Embryonic facial prominence (tissue), 1 donor: ENCODE measurements at regions not wholly inside any gene's neighbourhood (a gene's known extent, or its start where the extent isn't known, plus 50 kb on each side); places are given as distances from the start of the nearest gene placed in this dataset.
A peak's percentile ranks its signal among the peaks of the same experiment; 100 is the strongest.

Source experiments
- DNase-seq: peaks from one replicate; pipeline ENCODE4 v3.0.0-alpha.2; 2016; ENCODE audit errors: extremely low spot score

DNA sequence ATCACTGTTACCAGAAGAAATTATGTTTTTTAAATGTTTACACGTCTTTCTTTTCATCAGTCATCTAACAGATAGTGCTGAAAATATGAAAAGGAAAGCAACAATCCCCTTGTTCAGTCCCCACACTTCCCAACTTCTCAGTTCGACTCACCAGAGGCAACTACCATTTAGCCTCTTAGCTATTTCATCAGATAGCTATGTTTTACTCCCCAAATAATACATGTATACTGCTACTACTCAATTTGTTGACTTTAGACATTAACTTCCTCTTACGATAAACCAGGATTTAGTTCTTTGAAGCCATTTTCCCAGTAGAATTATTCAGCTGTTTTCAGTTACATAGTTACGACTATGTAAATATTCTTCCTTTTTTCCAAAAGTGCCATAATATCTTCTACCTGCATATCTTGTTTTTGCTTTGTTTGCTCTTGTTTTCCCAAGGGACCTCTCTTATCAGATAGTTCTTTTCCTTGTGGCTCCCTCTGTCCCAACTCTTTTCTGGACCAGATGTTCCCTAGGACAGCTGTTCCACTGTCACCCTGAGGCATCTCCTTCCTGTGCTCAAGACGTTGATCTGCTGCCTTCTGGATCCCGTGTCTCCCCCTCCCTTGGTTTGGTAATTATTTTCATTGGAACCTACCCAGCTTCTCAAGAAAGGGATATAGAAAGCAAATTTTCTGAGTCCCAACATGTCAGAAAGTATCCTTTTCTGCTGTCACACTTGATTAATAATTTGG lies 289.3 kb upstream of the TANK start:
- peak; percentile 28 for DNase-seq

DNA sequence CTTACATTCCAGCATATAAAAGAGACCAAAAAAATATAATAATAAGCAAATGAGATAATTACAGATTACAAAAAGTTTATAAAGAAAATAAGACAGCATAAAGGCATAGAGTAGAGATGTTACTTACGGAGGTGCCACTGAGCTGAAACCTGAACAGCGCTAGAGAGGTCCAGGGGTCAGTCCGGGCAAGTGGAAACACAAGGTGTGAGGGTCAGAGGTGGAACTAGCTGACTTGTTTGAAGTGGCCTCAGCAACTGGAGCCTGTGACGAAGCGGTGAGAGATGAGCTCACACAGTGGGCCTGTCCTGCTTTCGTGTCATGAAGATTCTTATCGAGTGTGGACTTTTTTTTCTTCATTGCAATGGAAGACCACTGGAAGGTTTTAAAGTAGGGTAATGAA lies 288.3 kb upstream of the TANK start:
- DNase-seq, result no peak

DNA sequence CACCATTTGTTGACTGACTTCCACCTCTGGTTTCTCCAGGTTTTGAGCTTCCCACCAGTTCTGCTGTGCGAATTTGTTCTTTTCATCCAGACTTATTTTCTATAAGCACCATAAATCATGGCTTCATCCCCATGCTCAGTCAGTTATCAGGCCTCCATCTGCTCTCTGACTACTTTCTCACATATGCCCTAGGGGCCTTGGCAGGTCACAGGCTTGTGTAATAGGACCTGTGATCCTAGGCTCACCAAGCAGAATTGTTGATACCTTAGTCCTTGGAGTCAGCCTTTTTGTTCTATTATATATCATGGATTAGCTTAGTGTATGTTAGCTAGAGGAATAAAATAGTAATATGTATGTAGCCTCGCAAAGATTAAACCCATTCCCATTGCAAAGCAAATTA lies 284.2 kb upstream of the TANK start:
- DNase-seq, result no peak

DNA sequence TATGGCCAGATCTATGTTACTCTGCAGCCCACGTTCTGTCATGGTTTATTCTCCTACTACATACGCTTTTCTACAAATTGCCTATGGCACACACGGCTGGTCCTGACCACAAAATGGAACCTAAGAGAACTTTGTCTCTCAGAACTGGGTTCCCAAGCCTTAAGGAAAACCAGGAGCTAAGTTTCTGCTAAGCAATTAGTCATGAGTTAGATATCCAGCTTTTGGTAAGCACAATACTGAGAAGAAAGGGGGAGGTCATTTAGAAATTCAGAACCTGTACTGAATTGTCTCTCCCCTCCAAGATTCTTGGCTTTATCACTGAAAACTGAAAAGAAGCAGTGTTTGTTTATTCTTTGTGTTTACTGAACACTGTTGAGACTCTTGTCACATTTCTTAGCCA lies 283.5 kb upstream of the TANK start:
- DNase-seq, result no peak

DNA sequence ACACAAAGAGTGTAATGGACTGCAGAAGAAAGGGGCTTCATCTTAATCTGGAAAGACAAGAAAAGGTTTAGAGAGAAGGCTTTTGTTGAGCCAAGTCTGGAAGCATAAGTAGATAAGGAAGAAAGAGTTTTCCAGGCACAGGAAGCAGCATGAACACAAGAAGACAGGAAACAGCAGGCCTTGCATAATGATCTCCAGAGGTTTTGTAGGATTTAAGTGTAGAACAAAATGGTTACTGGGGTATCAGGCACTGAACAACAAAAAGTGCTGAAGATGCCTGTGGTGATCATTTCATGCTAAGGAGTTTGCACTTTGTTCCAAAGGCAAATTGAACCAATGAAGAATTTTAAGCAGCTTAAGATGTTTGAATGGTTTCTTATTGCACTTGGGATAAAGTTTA lies 281.6 kb upstream of the TANK start:
- DNase-seq, result no peak

DNA sequence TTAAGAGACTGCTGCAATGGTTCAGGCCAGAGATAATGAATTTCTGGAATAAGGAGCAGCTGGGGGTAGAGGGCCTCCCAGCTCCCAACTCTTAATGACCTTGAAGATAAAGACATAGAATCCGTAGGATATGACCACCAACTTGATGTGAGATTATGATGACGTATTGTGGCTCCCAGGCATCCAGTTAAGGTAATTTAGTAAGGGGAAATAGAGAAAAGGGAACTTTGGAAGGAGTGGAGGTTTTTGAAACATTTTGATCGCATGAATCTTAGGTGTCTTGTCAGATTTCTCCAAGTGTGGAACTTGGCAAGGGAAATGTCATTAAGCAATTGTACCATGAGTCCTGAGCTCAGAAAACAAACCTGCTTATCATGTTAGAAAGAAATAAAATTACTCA lies 277.3 kb upstream of the TANK start:
- no peak for DNase-seq

DNA sequence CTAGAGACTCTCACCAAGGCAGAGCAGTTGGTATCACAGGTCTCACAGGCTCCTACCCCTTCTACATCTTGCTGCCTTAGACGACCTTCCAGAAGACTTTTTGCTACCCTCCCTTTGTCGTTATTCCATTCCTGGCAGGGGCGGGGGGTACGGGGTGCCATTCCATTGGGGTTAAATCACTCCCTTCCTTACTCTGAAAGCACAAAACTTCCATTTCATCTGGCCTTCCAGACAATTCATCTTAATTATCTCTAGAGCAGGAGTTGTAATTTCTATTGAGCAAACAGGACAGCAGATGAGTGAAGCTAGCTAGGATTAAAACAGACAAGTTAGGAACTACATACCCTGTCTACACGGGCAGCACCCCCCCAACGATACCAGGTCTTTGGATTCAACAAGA lies 276.2 kb upstream of the TANK start:
- DNase-seq, result no peak

DNA sequence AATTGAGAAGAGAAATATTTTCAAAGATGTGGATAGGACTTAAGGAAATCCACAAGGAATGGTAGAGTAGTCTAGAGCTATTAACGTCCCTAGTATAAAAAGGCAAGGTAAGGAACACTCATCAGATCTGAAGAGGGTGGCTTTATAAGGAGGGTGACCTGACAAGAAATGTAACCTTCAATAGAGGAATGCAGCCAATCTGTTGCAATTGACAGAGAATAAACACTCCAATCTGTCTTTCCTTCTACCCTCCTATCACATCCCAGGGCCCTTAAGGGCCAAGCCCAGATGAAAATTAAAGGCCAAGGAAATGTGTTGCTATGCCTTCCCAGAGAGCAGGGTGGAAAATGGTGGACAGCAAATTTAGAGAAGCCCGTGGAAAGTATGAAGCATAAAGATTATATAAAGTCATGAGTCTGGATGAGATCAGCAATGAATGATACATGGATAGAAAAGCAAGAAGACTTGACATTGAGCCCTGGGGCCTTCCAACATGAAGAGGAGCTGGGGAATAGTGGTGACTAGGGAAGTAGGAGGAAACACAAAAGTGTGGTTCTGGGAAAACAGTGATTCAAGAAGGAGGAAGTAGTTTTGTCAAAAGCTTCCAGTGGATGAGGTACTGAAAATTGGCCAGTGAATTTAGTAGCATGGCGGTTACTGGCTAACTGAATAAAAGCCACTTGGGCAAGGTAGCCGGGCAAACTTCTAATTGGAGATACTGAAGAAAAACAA lies 270.6 kb upstream of the TANK start:
- no peak for DNase-seq

DNA sequence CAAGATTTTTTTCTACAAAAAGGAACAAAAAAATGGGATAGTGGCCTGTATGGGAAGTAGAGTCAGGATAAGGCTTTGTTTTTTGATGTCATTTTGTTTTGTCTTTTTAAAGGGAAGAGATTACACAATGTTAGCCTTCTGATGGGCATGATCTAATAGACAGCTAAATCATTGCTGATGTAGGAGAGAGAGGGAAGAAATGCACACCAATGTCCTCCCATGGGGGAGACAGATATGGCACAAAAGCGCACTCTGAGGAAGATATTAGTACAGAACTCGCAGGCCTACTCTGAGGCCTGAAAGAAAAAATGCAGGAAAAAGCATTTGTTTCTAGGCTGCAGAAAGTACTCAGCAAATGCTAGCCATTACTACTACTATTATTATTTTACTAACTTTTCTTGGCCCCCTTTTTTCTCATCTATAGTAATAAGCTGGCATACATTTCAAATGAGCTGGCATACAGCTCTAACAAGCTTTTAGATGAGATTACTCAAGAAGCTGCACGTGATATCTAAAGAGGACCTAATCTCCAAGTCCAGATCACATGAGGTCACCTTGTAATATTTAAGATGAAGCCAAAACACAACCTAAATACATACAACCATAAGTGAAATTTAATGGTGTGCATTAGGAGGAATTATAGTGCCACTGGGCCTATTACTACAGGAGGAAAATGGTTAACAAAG lies 269.4 kb upstream of the TANK start:
- DNase-seq, result no peak

DNA sequence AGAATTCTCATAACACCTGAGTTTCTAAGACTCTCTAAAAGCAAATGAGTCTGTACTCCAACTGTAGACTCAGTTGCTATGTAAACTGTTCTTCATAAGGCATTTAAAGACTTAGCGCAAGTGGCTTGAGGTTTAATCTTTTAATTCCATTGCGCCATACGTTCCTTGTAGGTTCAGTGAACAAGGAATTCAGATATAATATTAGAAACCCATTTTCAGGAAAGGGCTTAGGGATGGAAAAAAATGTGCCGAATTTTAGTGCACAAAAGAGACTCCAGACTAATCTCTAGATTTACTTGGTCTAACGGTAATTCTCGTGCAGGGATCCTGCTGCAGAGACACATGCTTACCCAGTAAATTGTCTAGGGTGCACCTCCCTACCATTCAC lies 268.9 kb upstream of the TANK start:
- no peak for DNase-seq

DNA sequence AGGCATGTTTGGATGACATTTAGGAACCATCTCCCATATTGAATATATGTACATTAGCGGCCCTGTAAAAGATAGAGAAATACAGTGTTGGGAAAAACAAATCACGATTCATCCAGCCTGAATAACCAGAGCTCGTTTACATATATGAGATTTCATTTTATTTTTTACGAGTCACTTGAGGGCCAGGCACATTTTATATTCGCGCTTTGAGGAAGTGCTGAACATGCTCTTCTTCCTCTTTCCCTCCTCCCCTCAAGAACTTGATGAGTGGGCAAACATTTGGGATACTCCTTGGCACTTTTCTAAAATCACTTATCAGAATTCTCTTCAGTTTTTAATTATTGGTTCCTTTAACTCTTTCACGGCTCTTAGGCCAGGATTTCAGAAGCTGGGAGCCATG lies 268.0 kb upstream of the TANK start:
- DNase-seq, result no peak

DNA sequence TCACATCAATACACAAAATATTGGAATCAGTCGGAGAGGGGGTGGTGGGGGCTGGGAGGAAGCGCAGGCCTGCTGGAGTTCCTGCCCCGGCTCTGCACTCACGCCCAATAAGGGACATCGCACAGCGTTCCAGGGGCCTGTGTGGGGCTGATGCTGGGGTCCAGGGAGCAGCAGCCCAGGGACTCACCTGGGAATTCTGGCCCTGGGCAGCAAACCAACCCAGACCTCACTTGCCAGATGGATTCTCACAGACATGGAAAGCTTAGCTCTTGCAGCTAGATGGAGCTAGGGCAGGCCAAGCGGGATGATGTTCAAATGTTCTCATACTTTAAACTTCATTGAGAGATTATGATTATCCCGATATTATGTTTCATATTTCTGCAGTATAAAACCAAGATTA lies 266.6 kb upstream of the TANK start:
- DNase-seq, result no peak

DNA sequence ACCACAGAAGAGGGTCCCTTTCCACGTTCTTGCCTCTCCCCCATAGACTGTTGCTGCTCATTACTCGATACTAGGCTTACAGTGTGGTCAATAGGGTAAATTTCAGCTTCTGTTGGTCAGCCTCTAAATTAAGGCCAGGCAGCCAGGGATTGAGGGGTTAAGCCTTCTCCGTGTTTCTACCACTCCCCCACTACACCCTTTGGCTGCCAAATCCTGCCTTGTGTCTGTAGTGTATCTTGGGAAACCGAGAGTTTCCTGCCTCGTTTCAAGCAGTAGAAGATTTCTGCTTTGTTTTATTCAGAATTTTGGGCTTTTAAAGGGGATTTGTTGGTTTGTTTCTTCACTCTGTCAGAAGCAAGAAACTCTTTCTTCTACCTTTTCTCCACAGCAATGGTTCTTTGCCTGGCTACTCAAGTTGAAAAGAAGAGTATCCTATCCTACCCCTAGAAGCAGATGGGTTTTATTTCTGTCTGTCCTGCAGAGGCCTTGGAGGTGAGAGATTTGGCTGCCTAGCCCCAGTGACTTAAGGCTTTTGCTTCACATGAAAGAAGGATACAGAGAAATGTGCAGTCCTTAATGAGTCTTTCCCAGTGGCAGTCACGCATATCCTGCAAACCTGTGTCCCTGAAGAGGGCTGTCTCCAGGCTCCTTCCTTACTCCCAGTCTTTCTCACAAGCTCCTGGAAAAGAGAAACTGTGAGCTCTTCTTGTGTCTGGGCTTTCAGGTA lies 261.5 kb upstream of the TANK start:
- DNase-seq, result no peak

DNA sequence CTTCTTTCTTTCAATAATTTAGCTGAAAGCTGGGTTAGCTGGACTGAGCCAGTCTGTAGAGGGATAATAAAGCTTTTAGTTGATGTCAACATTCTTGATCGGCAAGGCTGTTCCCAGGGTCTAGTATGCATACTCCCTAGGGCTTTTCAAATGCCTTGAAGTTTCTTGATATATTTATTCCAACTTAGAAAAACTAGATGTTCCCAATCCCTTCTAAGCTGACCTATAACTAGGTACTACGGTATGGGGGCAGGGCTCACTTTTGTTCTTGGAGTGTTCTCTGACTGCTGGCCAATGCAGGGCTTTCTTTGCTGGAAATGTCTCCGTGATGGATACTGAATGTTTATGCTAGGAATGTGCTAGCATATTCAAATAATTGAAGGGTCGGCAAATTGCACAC lies 258.6 kb upstream of the TANK start:
- no peak for DNase-seq

DNA sequence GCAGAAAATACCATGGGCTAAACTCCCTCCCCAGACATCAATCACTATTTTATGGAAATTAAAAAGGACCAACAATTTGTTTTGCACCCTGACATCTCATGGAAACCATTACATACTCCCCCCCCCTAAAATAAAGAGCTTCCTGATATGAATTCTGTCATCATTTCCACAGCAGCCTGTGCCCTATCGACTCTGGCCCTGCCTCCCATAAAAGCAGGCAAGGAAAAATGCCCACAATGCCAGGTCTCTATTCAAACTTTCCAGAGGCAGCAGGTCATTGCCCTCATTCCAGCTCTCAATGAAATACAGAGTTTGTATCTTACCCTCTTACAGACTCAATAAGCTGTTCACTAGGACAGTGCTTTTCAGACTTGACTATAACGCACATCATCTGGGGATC lies 254.4 kb upstream of the TANK start:
- DNase-seq, result no peak

DNA sequence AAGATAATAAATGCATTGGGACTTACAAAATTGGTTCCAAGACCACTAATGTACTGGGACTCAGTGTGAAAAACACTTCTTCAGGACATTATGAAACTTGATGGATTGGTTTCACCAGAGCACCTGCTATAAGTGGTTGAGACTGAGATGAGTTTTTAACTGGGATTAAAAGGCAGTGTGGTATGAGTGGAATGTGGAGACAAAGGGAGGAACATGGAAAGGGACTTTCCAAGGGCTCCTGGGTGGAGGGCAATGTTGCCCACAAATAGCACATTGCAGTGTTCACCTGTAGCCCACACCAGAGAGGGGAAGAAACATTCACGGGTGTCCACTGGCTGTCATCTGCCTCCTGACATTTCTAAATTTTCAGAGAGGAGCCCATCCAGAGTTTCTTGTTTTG lies 253.3 kb upstream of the TANK start:
- no peak for DNase-seq

DNA sequence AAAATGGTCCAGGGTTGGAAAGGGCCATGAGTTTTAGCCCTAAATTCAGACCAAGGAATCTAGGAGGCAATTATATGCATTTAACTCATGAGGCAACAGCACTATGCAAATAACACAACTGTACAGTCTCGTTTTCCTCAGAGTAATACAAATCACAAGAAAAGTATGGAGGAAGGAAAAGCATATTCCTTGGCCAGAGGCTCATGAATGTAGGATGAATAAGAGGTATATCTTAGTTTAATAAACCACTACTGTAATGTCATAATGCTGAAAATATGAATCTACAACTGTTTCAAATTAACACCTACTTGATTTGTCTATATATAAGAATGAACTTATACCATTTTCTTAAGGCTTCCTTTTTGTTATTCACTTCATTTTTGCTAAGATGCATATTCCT lies 252.5 kb upstream of the TANK start:
- no peak for DNase-seq

DNA sequence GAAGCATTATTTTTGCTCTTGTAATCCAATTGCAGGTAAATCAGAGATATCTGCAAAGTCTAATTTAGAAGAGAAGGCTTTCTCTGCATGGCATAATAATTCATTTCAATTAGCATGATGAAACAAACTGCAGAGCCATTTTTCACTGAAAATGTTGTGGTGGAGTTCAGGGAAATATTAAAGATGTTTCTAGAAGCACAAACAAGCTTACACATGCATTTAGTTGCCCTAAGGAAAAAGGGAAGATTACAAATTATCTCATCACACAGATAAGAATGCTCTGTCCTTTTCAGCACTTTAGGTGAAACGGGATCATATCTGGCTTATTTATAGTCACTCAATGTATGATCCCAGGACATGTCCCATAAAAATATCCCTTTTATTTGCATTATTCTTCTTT lies 252.1 kb upstream of the TANK start:
- no peak for DNase-seq

DNA sequence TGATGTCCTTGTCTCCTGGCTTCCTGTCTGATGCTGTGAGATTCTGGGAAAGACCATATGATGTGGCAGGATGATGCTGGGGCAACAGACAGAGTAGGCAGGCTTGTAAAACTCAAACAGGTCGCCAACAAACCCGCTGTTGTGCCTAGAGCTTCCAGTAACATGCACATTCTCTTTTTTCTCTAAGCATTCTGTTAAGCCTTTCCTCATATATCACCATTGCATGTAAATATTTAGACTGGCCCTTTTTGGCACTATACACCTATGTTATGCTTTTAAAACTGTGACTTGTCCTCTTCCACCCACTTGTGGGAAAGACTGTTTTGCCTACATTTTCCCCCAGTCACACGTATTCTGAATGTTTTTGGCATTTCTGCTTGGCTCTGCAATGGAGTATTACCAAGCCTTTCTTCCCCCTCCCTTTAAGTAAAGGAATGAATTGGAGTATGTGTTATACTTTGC lies 250.4 kb upstream of the TANK start:
- peak; percentile 14 for DNase-seq

DNA sequence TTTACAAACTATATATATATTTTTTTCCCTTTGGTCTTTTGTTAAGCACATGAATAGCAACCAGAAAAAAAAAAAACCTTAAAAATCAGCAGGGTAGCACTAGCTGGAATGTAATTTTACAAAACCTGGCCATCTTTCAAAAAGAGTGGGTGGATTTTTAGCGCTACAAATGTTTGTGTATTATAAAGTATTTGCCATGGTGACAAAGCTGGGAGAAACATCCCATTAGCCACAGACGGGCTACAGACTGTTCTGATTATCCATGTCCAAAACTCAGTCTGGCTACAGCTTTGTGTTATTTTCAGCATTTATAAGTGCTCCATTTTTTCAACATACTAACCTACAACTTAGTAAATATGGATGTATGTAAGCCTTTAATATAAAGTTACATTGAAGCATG lies 249.5 kb upstream of the TANK start:
- DNase-seq, result peak; percentile 84

DNA sequence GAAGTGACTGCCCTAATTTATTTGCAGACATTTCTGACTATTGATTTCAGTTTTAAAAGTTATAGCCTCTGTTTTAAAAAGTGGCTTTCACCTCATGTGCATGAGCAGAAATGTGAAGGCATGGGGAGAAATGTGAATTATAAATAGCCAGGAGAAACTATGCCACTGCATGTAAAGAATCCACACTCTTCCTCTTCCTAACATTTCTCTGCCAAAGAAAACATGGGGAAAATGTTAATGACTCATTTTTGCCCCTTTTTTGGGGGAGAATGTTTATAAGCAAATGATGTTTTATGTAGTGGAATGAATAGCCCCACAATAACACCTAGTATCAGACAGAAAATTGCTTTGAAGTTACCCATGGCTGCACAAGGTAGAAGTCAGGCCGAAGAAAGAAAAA lies 249.0 kb upstream of the TANK start:
- DNase-seq, result no peak

DNA sequence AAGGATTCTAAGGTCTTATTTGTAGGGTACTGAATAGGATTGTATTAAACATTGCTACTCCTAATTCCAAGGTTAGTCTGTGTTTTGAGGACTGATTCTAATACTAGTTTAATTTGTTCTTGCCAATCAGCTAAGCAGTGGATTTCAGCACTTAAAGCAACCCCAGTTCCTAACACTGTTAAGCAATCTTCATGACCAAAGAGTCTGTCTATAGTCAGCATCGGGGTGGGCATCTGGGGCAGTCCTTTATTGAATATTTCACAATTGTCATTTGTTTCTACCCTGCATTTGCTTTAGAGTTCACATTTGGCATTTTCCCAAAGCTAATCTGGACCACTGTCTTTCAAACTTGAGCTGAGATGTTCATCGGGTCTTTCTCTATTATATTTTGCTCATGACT lies 248.0 kb upstream of the TANK start:
- no peak for DNase-seq
